ENCODE measurements at regions not wholly inside any gene's neighbourhood (a gene's known extent, or its start where the extent isn't known, plus 50 kb on each side); places are given as distances from the start of the nearest gene placed in this dataset.
"Not testable (repeated sequence)": the region's sequence is repeated elsewhere in the genome, so short reads cannot be mapped to it uniquely, and the experiment has no call there.

DNA sequence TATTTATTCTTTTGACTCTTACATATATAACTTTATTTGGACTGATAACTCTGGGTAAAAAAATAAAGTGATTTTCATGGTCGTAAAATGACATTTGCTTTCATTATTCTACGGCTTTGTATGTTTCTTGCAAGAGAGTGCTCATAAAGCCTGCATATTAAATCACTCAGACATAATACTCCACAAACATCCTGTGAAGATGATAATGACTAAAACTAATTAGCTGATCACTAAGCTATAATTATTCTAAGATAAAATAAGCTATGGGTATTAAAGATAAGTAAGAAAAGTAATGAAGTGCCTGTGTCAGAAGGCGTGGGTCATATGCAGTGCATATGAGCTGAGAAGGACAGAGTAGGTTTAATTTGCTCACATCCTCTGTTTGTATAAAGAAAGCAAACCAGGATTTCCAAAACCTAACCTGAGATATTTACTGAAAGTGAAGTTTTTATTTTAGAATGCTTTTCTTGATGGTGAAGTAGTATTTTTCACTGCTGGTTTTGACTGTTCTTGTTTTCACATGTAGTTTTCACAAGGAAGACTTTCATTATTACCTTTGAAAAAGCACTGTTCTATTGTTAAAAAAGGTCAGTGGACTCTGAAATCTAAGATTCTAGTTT lies 278.8 kb downstream of the AMY1C start:
- no peak for DNase-seq (ENCODE audit: low spot score)

GRCh38 chr1:104029456-104029970 lies 279.8 kb downstream of the AMY1C start:
- DNase-seq (ENCODE audit: low spot score) = no peak

GRCh38 chr1:104056786-104057185 lies 307.1 kb downstream of the AMY1C start:
- no peak for DNase-seq (ENCODE audit: low spot score)

DNA sequence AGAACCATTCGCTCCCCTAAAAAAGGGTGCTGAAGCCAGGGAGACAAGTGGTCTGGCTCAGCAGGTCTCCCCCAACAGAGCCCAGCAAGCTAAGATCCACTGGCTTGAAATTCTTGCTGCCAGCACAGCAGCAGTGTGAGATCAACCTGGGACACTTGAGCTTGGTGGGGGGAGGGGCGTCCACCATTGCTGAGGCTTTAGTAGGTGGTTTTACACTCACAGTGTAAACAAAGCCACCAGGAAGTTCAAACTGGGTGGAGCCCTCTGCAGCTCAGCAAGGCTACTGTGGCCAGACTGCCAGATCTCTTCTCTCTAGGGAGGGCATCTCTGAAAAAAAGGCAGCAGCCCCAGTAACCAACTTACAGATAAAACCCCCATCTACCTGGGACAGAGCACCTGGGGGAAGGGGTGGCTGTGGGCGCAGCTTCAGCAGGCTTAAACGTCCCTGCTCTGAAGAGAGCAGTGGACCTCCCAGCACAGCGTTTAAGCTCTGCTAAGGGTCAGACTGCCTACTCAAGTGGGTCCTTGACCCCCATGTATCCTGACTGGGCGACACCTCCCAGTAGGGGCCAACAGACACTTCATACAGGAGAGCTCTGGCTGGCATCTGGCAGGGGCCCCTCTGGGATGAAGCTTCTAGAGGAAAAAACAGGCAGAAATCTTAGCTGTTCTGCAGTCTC lies 307.7 kb downstream of the AMY1C start:
- DNase-seq (ENCODE audit: low spot score) = not testable (repeated sequence)

DNA sequence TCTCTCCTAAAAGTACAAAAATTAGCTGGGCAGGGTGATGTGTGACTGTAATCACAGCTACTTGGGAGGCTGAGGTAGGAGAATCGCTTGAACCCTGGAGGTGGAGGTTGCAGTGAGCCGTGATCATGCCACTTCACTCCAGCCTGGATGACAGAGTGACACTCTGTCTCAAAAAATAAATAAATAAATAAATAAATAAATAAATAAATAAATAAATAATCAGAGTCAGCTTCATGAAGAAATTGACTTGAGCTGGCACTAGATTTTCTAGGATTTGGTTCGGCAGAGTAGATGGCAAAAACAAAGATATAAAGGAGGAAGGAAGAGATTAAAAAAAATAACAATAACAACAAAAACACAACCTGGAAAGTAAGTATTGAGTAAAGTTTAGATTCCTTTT lies 311.9 kb downstream of the AMY1C start:
- DNase-seq (ENCODE audit: low spot score) = not testable (repeated sequence)

- DNase-seq (ENCODE audit: low spot score) = no peak
Observed at GRCh38 chr1:104064399-104064798, 314.7 kb downstream of the AMY1C start.

DNA sequence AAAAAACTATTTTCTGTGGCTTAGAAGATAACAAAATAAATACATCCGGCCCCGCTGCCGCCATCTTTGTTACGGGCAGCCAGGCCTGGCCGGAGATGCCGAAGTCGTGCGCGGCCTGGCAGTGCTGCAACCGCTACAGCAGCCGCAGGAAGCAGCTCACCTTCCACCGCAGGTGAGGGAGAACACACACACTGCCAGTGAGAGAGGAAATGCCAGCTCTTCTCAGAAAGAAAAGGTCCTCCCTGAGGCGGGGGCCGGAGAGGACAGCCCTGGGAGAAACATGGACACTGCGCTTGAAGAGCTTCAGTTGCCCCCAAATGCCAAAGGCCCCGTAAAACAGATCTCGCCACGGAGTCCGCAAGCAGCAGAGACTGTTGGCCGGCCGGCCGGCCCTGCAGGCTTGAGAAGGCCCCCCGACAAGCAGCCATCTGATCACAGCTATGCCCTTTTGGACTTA lies 323.2 kb downstream of the AMY1C start:
- no peak for DNase-seq (ENCODE audit: low spot score)

DNA sequence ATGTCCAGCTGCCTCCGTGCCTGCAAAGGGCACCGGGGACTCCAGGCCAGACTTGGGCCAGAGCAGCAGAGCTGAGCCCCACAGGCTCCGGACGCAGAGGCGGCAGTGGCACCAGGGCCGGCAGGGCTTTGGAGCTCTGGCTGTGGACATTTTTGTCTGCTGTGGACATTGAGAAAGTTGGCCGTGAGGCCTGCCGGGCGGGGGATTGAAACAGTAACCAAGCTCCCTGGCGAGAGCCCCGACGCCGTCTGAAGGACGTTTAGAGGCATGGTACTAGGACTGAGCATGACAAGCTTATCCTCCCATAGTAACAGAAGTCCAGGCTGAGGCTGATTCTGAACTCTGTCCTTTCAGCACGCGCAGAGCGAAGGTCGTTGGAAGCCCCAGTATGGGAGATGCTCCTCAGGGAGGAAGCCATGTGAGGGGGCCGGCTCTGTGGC lies 323.8 kb downstream of the AMY1C start:
- DNase-seq (ENCODE audit: low spot score) = no peak

GRCh38 chr1:104082221-104082620 lies 332.5 kb downstream of the AMY1C start:
- no peak for DNase-seq (ENCODE audit: low spot score)

- DNase-seq (ENCODE audit: low spot score) = no peak
Observed at GRCh38 chr1:104084380-104084779, 334.7 kb downstream of the AMY1C start.

GRCh38 chr1:104092698-104093097 lies 343.0 kb downstream of the AMY1C start:
- no peak for DNase-seq (ENCODE audit: low spot score)

GRCh38 chr1:104098837-104099236 lies 349.1 kb downstream of the AMY1C start:
- DNase-seq (ENCODE audit: low spot score) = no peak

DNA sequence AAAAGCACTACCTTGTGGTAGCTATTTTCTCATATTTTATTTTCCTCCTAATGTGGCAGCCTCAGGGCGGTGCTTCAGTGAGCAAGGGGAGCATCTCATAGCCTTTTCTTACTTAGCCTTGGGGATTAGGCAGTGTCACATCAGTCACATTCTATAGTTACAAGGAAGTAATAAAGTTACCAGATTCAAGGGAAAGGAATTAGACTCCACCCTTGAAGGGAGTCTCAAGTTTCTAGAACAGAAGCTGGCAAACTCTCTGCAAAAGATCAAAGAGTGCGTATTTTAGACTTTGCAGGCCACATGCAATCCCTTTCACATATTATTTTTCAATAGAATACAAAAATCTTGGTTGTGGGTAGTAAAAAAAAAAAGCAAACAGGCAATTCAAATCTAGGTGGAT lies 350.4 kb downstream of the AMY1C start:
- DNase-seq (ENCODE audit: low spot score) = no peak

DNA sequence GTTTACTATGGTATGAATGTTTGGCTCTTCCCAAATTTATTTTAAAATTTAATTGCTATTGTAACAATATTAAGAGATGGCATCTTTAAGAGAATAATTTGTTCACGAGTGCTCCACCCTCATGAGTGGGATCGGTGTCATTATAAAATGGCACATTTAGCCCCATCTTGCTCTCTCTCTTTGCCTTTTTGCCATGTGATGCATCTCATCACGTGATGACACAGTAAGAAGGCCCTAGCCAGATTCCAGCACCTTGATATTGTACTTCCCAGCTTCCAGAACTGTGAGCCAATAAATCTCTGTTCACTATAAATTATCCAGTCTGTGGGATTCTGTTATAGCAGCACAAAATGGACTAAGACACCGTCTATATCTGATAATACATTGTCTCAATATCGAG lies 355.8 kb downstream of the AMY1C start:
- DNase-seq (ENCODE audit: low spot score) = no peak

- no peak for DNase-seq (ENCODE audit: low spot score)
Observed at GRCh38 chr1:104120525-104120924, 370.8 kb downstream of the AMY1C start.

- DNase-seq (ENCODE audit: low spot score) = no peak
Observed at GRCh38 chr1:104121271-104121670, 371.6 kb downstream of the AMY1C start.

GRCh38 chr1:104125266-104125665 lies 375.6 kb downstream of the AMY1C start:
- no peak for DNase-seq (ENCODE audit: low spot score)

DNA sequence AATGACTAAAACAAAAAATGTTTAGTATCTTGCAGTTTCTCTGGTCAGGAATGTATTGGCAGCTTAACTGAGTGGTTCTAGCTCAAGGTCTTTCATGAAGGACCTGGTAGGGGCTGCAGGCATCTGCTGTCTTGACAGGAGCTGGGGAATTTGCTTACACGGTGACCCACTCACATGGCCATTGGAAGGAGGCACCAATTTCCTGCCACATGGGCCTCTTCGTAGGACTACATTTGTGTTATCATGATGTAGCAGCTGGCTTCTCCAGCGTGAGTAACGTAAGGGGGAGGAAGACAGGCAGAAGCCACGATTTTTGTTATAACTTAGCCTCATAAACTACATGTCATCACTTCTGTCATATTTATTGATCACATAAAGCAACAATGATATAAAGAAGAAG lies 376.3 kb downstream of the AMY1C start:
- DNase-seq (ENCODE audit: low spot score) = no peak

GRCh38 chr1:104132382-104132973 lies 382.8 kb downstream of the AMY1C start:
- DNase-seq (ENCODE audit: low spot score) = peak; percentile 52

- DNase-seq (ENCODE audit: low spot score) = not testable (repeated sequence)
Observed at GRCh38 chr1:104135036-104135435, 385.3 kb downstream of the AMY1C start.

DNA sequence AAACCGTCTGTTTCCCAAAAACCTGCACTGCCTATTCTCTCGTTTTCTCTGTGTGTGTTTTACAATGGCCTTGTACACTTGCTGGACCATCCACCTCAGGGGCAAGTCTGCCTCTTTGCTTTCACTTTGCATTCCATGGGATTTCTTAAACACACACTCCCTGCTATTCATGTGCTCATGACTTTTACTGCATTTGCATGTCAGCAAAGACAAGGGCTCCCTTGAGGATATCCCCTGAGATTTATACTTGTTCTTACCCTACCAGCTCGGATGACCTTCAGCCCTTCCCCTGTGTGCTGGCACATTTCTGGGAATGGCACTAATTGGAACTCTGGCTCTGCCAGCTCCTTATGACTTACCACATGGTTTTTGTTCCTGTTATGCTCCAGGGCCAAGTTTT lies 386.9 kb downstream of the AMY1C start:
- DNase-seq (ENCODE audit: low spot score) = no peak

GRCh38 chr1:104156738-104157137 lies 407.0 kb downstream of the AMY1C start:
- no peak for DNase-seq (ENCODE audit: low spot score)

- DNase-seq (ENCODE audit: low spot score) = no peak
Observed at GRCh38 chr1:104163912-104164476, 414.3 kb downstream of the AMY1C start.
